Endothelial cell (in vitro differentiated cells): ENCODE measurements at regions not wholly inside any gene's neighbourhood (a gene's known extent, or its start where the extent isn't known, plus 50 kb on each side); places are given as distances from the start of the nearest gene placed in this dataset.

Source experiments
- DNase-seq: peaks from one replicate; pipeline ENCODE4 v3.0.0; 2021; ENCODE audit warnings: low spot score
- H3K27ac Mint-ChIP-seq: one replicate; pipeline ENCODE4 v1.8.0; 2021; ENCODE audit warnings: mixed read lengths, inconsistent platforms; ENCODE audit not compliant: unreplicated experiment
- H3K27me3 Mint-ChIP-seq: one replicate; pipeline ENCODE4 v1.8.0; 2021; ENCODE audit warnings: mild to moderate bottlenecking, moderate library complexity, mixed read lengths, inconsistent platforms; ENCODE audit not compliant: unreplicated experiment
- H3K36me3 Mint-ChIP-seq: one replicate; pipeline ENCODE4 v1.8.0; 2021; ENCODE audit warnings: mild to moderate bottlenecking, low read depth, mixed read lengths, inconsistent platforms; ENCODE audit not compliant: unreplicated experiment
- H3K4me1 Mint-ChIP-seq: one replicate; pipeline ENCODE4 v1.8.0; 2021; ENCODE audit warnings: mild to moderate bottlenecking, mixed read lengths, inconsistent platforms; ENCODE audit not compliant: unreplicated experiment
- H3K4me3 Mint-ChIP-seq: one replicate; pipeline ENCODE4 v1.8.0; 2021; ENCODE audit warnings: mild to moderate bottlenecking, mixed read lengths, inconsistent platforms; ENCODE audit not compliant: unreplicated experiment
- H3K9me3 Mint-ChIP-seq: one replicate; pipeline ENCODE4 v1.8.0; 2021; ENCODE audit warnings: mixed read lengths, inconsistent platforms; ENCODE audit not compliant: unreplicated experiment
- CTCF ChIP-seq: fragments of 200-600 bp; sonication (generic); IDR thresholded peaks from one replicate; pipeline ENCODE4 v1.5.0; 2021; ENCODE audit warnings: antibody characterized with exemption; ENCODE audit not compliant: unreplicated experiment

- Mint-ChIP-seq H3K4me1 (peaks cover 65% of the 10 kb centered on the region), H3K27ac (peak overlapping the region; percentile 30)
These were observed 190.4 kb upstream of the KRR1 start for GRCh38 chr12:75701859-75702258.

GRCh38 chr12:75699728-75700496 lies 188.5 kb upstream of the KRR1 start:
- Mint-ChIP-seq H3K9me3 (no peaks in the 10 kb centered on the region), H3K4me3 (no peak overlapping the region), H3K36me3 (no peaks in the 10 kb centered on the region), H3K27me3 (no peaks in the 10 kb centered on the region), H3K4me1 (peaks cover 48% of the 10 kb centered on the region), H3K27ac (peak overlapping the region; percentile 14)
- no peak for TF ChIP-seq CTCF
- no peak for DNase-seq

More at GRCh38 chr12:75701859-75702258, 190.4 kb upstream of the KRR1 start:
- no peaks in the 10 kb centered on the region for H3K36me3 Mint-ChIP-seq
- TF ChIP-seq CTCF = no peak
- H3K27me3 Mint-ChIP-seq = no peaks in the 10 kb centered on the region
- no peak overlapping the region for H3K4me3 Mint-ChIP-seq
- no peaks in the 10 kb centered on the region for H3K9me3 Mint-ChIP-seq
- no peak for DNase-seq

GRCh38 chr12:75699251-75699650 lies 187.8 kb upstream of the KRR1 start:
- TF ChIP-seq CTCF = no peak
- Mint-ChIP-seq H3K27ac (peak overlapping the region; percentile 10), H3K36me3 (no peaks in the 10 kb centered on the region), H3K27me3 (no peaks in the 10 kb centered on the region), H3K4me1 (peaks cover 43% of the 10 kb centered on the region), H3K4me3 (no peak overlapping the region), H3K9me3 (no peaks in the 10 kb centered on the region)
- DNase-seq = no peak

GRCh38 chr12:75698052-75698451 lies 186.6 kb upstream of the KRR1 start:
- Mint-ChIP-seq H3K36me3 (no peaks in the 10 kb centered on the region), H3K4me3 (no peak overlapping the region), H3K9me3 (no peaks in the 10 kb centered on the region), H3K4me1 (peaks cover 31% of the 10 kb centered on the region), H3K27me3 (no peaks in the 10 kb centered on the region), H3K27ac (no peak overlapping the region)
- no peak for DNase-seq
- TF ChIP-seq CTCF = no peak

- Mint-ChIP-seq H3K27ac (no peak overlapping the region), H3K4me1 (peaks cover 16% of the 10 kb centered on the region), H3K36me3 (no peaks in the 10 kb centered on the region), H3K27me3 (no peaks in the 10 kb centered on the region), H3K4me3 (no peak overlapping the region), H3K9me3 (no peaks in the 10 kb centered on the region)
- no peak for TF ChIP-seq CTCF
- DNase-seq = no peak
These were observed 184.5 kb upstream of the KRR1 start for GRCh38 chr12:75695926-75696325.
